ENCODE measurements at regions not wholly inside any gene's neighbourhood (a gene's known extent, or its start where the extent isn't known, plus 50 kb on each side); places are given as distances from the start of the nearest gene placed in this dataset.

DNA sequence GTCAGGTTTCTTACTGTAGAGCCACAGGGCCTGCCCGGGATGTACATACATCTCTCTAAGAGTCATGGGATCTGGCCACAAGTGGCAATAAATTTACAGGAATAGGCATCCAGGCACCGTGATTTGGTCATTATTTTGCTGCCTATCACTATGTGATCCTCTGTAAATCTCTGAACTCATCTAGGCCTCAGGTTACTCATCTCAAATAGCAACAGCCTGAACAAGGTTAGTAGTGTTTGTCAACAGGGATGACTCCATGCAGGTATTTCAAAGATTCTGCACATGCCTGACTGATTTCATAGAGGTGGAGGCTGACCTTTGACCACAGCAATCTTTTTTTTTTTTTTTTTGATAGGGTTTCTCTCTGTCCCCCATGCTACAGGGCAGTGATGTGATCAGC is 88.8 kb upstream of the TBL1XR1 start:
- CTCF ChIA-PET, result interaction anchor here (0.9 kb wide), 1 partner anchor 62 kb away, joined by 3 read pairs; no protein-coding TSS in a partner anchor
- no peak for DNase-seq
- Mint-ChIP-seq H3K36me3 (peaks cover 4% of the 10 kb centered on the region), H3K9me3 (peaks cover 8% of the 10 kb centered on the region), H3K4me3 (no peak overlapping the region), H3K27ac (no peak overlapping the region), H3K4me1 (peaks cover 23% of the 10 kb centered on the region), H3K27me3 (no peaks in the 10 kb centered on the region)

DNA sequence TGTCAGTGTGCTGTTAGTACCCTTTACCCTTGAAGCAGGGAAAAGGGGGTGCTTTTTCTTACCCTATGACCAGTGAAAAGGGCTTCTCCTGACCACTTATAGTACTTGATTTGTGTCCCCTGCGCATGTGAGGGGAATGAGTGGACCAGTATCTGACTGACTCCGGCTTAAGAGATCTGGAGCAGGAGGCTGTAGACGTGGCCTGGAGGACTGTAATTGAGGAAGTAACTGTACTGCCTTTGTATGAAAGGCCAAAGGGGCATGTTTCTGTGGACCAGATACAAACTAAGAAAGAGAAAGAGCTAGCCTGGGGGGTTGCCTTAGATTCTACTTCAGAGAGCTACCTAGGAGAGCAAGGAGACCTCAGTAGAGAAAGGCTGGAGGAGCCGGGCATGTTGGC is 89.9 kb upstream of the TBL1XR1 start:
- H3K4me3 Mint-ChIP-seq, result no peak overlapping the region
- no peaks in the 10 kb centered on the region for H3K9me3 Mint-ChIP-seq
- no peak for DNase-seq
- H3K36me3 Mint-ChIP-seq, result no peaks in the 10 kb centered on the region
- H3K27ac Mint-ChIP-seq, result no peak overlapping the region
- CTCF ChIA-PET, result no interaction called here
- peaks cover 11% of the 10 kb centered on the region for H3K4me1 Mint-ChIP-seq
- H3K27me3 Mint-ChIP-seq, result no peaks in the 10 kb centered on the region

DNA sequence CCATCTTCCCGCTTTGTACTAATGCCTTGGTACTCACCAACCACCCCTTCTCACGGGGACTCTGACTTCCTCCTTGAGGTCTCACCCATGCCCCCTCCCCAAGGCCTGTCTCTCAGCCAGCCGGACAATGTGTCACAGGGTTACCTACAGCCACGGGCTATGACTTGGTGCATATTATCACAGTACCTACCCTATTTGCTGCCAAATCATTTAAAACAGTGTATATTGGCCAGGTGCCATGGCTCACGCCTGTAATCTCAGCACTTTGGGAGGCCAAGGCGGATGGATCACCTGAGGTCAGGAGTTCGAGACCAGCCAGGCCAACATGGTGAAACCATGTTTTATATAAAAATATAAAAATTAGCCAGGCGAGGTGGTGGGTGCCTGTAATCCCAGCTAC is 93.4 kb upstream of the TBL1XR1 start:
- Mint-ChIP-seq H3K27ac (no peak overlapping the region), H3K9me3 (no peaks in the 10 kb centered on the region), H3K27me3 (no peaks in the 10 kb centered on the region), H3K4me1 (no peaks in the 10 kb centered on the region), H3K4me3 (no peak overlapping the region), H3K36me3 (no peaks in the 10 kb centered on the region)
- CTCF ChIA-PET, result no interaction called here
- no peak for DNase-seq

DNA sequence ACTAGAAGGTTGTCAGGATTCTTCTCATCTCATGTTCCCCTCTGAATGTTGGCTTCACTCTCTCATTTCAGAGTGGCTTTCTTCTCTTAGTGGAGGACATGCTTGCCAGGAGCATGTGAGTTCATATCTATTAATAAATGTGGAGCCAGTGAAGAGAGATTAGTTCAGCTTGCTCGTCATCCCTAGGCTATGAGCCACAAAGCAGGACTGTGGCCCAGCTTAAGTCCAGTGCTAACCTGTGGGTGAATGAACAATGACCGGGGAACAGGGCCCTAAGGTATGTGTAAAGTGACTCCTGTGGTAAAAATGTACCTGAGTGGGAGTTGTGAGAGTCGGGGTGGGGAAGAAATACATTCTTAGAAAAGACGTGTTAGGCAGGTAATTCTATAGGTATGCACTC is 96.9 kb upstream of the TBL1XR1 start:
- CTCF ChIA-PET, result no interaction called here
- no peak overlapping the region for H3K4me3 Mint-ChIP-seq
- DNase-seq, result no peak

DNA sequence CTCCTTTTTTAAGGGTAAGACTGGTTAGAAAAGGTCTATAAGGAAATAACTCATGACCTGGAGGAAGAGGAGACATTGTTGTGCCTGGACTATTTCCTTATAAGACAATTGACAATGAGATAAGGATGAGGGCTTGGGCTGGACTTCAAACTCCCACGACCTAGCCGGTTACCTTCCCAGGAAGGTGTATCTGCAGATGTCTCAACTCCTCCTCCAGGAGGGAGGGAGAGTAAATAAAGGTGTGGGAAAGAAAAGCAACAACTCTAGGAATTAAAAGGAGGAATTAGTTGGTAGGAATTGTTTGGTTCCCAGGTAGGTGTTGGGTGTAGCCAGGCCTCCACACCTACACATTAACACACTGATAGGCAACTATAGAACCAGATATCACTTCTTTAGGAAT is 97.8 kb upstream of the TBL1XR1 start:
- Mint-ChIP-seq H3K27ac (no peak overlapping the region), H3K36me3 (no peaks in the 10 kb centered on the region), H3K9me3 (no peaks in the 10 kb centered on the region), H3K4me1 (no peaks in the 10 kb centered on the region), H3K27me3 (no peaks in the 10 kb centered on the region), H3K4me3 (no peak overlapping the region)
- CTCF ChIA-PET, result no interaction called here
- no peak for DNase-seq

More for the DNA sequence above, 96.9 kb upstream of the TBL1XR1 start:
- Mint-ChIP-seq H3K9me3 (no peaks in the 10 kb centered on the region), H3K36me3 (no peaks in the 10 kb centered on the region), H3K4me1 (no peaks in the 10 kb centered on the region), H3K27me3 (no peaks in the 10 kb centered on the region), H3K27ac (no peak overlapping the region)

DNA sequence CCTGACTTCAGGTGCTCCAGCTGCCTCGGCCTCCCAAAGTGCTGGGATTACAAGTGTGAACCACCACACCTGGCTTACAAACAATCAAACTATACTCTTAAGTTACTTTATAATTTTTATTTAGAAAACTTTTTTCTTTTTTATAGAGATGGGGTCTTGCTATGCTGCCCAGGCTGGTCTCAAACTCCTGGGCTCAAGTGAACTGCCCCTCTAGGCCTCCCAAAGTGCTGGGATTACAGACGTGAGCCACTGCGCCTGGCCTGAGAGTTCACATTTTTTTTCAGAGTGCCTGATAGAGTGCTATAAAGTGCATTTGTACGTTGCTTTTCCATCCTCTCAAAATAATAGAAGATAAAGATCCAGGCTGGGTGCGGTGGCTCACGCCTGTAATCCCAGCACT is 102.0 kb upstream of the TBL1XR1 start:
- CTCF ChIA-PET, result no interaction called here
- no peaks in the 10 kb centered on the region for H3K9me3 Mint-ChIP-seq
- H3K4me1 Mint-ChIP-seq, result no peaks in the 10 kb centered on the region
- no peaks in the 10 kb centered on the region for H3K36me3 Mint-ChIP-seq
- no peak overlapping the region for H3K27ac Mint-ChIP-seq
- no peaks in the 10 kb centered on the region for H3K27me3 Mint-ChIP-seq
- H3K4me3 Mint-ChIP-seq, result no peak overlapping the region
- no peak for DNase-seq

DNA sequence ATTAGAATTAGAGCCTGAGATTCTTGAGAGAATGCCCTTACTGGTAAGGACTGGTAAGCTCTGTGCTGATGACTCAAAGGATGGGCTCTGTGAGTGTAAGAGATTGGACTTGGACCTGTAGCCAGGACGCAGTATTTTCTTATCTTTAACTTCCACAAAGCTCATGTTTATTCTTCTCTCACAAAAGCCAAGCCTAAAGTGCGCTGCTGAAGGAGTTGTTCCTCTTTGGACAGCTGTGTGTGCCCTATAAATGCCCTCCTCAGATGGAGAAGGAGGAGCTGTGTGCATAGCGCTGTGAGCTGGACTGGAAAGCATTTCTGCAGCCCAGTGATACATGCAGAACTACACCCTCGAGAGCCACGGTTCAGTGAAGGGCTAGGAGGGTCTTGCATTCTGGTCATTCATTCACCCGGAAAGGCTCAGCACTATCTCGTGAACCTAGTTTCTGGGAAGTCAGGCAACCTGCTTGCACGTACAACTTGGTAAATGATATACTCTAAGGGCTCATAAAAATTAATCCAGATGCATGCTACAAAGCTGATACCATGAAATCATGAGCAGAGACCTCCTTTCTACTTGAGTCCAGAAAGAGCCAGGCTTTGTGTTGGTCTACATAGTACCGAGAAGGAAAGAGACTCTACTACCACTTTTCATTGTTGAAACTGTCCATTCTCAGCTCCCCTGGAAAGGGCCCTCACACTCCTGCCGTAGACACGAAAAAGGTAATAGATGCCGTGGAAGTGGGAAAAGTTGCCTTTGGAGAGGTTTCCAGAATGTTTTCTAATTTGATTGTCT is 103.0 kb upstream of the TBL1XR1 start:
- Mint-ChIP-seq H3K9me3 (no peaks in the 10 kb centered on the region), H3K4me1 (peaks cover under 1% of the 10 kb centered on the region), H3K27me3 (no peaks in the 10 kb centered on the region), H3K27ac (no peak overlapping the region), H3K4me3 (no peak overlapping the region), H3K36me3 (no peaks in the 10 kb centered on the region)
- CTCF ChIA-PET, result no interaction called here
- DNase-seq, result no peak

DNA sequence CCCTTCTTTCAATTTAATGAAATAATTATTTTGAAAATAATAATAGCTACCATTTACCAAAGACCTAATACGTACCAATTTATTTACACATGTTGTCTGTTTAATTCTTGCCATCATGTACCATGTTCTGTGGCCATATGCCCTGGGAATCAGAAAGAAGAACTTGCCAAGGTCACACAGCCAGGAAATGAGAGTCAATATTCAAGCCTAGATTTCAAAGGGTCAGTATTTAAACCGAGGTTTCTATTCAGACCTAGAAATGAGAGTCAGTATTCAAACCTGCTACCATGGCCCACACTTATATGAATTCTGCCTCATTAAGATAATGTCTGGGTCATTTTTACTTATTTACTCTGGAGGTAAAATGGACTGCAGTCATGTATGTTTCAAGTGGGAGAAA is 103.6 kb upstream of the TBL1XR1 start:
- Mint-ChIP-seq H3K27me3 (no peaks in the 10 kb centered on the region), H3K36me3 (no peaks in the 10 kb centered on the region), H3K4me3 (no peak overlapping the region), H3K27ac (no peak overlapping the region), H3K4me1 (peaks cover 2% of the 10 kb centered on the region), H3K9me3 (no peaks in the 10 kb centered on the region)
- CTCF ChIA-PET, result no interaction called here
- no peak for DNase-seq

DNA sequence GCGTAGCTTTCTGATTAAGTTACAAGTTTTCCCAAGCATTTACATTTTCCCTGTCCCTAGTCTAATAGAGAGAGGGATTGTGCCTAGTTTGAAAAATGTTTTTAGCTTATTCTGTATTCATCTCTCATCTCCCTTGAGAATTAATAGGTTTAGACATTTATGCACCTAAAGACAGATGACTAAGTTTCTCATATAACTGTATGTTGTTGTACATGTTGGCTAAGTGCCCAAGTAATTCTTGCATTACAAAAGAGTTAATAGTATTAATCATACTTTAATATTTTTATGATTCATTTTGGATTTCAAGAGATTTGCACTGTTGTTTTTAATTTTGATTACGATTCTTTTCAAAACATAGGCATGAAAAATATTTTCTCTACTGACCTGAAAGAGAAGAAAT is 109.0 kb upstream of the TBL1XR1 start:
- Mint-ChIP-seq H3K9me3 (peaks cover 4% of the 10 kb centered on the region), H3K4me3 (no peak overlapping the region), H3K36me3 (peaks cover 1% of the 10 kb centered on the region), H3K27me3 (no peaks in the 10 kb centered on the region), H3K4me1 (peaks cover 2% of the 10 kb centered on the region), H3K27ac (no peak overlapping the region)
- CTCF ChIA-PET, result no interaction called here
- no peak for DNase-seq

DNA sequence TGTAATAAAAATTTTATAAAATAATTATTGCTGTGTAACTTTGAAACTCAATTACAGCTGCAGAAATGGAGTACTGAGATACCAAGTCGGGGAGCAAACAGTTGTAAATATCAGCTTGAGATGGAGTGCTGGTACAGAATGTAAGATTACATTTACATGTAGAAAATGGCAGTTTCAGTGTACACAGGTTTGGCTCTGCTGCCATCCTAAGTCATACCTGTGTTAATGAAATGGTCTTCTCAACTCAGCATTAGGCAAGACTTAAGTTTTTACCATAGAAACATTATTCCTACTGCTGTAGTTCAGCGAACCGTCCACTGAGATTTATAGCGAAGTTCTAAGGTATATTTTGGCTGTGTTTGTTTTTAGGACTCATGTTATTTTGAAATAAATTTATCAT is 110.1 kb upstream of the TBL1XR1 start:
- CTCF ChIA-PET, result no interaction called here
- H3K27me3 Mint-ChIP-seq, result no peaks in the 10 kb centered on the region

DNA sequence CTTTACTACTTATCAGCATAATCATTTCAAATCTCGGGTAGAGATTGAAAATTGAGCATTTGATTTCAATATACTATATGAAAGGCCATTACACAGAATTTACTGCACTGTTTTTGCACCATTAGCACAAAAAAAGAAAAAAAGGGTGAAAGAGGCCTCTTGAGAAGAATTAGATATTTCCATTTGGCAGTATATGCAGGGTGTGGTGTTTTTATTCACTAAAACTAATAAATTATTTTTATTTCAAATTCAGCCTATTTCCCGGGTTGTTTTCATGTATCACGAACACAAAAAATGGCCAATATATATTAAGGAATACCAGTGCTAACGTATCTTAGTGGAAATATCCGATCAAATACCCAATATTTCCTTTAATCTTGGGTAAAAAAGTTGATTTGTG is 110.5 kb upstream of the TBL1XR1 start:
- no peak overlapping the region for H3K4me3 Mint-ChIP-seq
- H3K9me3 Mint-ChIP-seq, result peaks cover 10% of the 10 kb centered on the region
- H3K27me3 Mint-ChIP-seq, result no peaks in the 10 kb centered on the region
- H3K36me3 Mint-ChIP-seq, result peaks cover 4% of the 10 kb centered on the region
- DNase-seq, result no peak
- CTCF ChIA-PET, result no interaction called here
- H3K4me1 Mint-ChIP-seq, result peaks cover 2% of the 10 kb centered on the region
- no peak overlapping the region for H3K27ac Mint-ChIP-seq

More for the DNA sequence above, 110.1 kb upstream of the TBL1XR1 start:
- no peak for DNase-seq
- H3K27ac Mint-ChIP-seq, result no peak overlapping the region
- H3K4me1 Mint-ChIP-seq, result peaks cover 2% of the 10 kb centered on the region
- H3K9me3 Mint-ChIP-seq, result peaks cover 8% of the 10 kb centered on the region
- H3K36me3 Mint-ChIP-seq, result peaks cover 1% of the 10 kb centered on the region
- H3K4me3 Mint-ChIP-seq, result no peak overlapping the region

DNA sequence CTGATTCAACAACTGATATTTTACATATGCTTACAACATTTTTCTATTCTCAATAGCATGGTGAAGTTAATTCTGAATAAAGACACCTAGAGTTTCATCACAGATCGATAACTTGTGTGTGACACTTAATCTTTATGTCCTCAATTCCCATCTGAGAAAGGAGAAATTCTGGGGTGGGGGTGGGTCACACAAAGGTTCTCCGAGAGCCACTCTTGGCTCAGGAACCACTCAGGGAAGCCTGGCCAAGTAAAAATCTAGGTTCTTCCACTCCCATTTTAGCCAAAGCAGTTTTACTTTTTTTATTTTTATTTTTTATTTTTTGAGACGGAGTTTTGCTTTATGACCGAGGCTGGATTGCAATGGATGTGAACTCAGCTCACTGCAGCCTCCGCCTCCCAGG is 111.0 kb upstream of the TBL1XR1 start:
- Mint-ChIP-seq H3K27ac (no peak overlapping the region), H3K9me3 (peaks cover 10% of the 10 kb centered on the region), H3K27me3 (no peaks in the 10 kb centered on the region), H3K36me3 (peaks cover 4% of the 10 kb centered on the region), H3K4me1 (peaks cover 2% of the 10 kb centered on the region), H3K4me3 (no peak overlapping the region)
- CTCF ChIA-PET, result no interaction called here
- DNase-seq, result no peak

DNA sequence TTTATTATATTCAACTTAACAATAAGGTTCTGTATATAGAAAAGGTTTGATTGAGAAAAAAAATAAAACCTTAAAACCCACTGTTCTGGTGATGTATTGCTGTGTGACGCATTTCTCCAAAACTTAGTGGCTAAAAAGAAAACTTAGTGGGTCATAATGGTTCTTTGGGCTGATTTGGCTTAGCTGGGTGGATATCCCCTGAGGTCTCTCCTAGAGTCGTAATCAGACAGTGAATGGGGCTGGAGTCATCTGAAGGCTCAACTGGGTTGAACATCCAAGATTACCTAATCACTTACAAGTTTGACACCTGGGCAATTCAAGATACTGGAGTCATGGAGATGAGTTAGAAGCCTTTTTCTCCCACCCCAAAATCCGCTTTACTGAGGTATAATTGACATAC is 111.6 kb upstream of the TBL1XR1 start:
- no peak overlapping the region for H3K27ac Mint-ChIP-seq

DNA sequence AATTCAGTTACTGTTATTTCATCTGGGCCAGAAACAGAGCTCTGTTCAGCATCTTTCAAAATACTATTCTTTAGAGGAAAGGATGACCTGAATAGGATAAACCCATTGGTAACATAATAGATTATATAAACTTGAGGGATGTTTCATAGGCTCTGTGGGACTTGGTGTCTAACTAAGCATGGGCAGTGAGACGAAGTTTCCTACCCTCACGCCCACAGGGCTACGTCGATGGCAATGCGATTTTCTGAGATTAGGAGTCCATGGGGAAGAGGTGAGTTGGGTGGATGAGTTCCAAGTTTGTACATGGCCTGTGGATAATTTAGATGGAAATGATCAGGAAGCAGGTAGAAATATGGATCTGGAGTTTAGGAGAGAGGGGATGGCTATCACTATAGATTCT is 115.2 kb upstream of the TBL1XR1 start:
- H3K4me1 Mint-ChIP-seq, result peaks cover 4% of the 10 kb centered on the region
- peak overlapping the region; percentile 21 for H3K27ac Mint-ChIP-seq
- H3K4me3 Mint-ChIP-seq, result no peak overlapping the region
- peaks cover 12% of the 10 kb centered on the region for H3K9me3 Mint-ChIP-seq
- no peak for DNase-seq
- H3K36me3 Mint-ChIP-seq, result peaks cover 4% of the 10 kb centered on the region
- no peaks in the 10 kb centered on the region for H3K27me3 Mint-ChIP-seq
- CTCF ChIA-PET, result no interaction called here

More for the DNA sequence above, 111.6 kb upstream of the TBL1XR1 start:
- CTCF ChIA-PET, result no interaction called here
- Mint-ChIP-seq H3K9me3 (peaks cover 12% of the 10 kb centered on the region), H3K4me3 (no peak overlapping the region), H3K4me1 (peaks cover 2% of the 10 kb centered on the region), H3K36me3 (peaks cover 4% of the 10 kb centered on the region), H3K27me3 (no peaks in the 10 kb centered on the region)
- no peak for DNase-seq

DNA sequence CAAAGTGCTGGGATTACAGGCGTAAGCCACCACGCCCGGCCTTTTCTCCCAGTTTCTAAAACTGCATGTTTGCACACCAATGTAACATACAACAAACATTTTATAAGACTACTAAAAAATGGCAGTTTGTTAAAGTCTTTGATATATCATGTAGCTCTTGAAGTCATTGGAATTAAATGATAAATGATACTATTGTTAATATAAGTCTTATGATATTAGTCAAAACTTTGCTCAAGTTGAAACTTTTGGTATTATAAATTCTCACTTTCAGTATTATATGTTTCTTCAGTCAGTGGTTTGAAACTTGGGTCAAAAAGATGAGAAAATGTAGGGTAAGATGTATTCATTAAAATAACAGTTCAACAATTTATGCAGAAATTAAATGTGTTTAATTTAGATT is 117.6 kb upstream of the TBL1XR1 start:
- Mint-ChIP-seq H3K27ac (no peak overlapping the region), H3K27me3 (no peaks in the 10 kb centered on the region), H3K36me3 (peaks cover 10% of the 10 kb centered on the region), H3K9me3 (peaks cover 19% of the 10 kb centered on the region), H3K4me3 (no peak overlapping the region), H3K4me1 (peaks cover 19% of the 10 kb centered on the region)
- CTCF ChIA-PET, result no interaction called here
- DNase-seq, result no peak

DNA sequence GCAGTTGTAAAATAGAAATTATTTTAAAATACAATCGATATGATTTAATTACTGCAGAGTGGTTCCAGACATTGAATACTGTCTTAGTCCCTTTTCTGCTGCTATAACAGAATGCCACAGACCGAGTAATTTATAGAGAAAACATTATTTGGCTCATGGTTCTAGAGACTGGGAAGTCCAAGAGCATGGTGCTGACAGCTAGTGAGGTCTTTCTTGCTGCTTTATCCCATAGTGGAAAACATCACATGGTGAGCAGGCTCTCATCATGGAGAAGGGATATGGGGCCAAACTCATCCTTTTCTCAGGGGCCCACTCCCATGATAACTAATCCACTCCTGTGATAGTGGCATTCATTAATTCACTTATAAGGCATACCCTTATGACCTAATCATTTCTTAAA is 120.0 kb upstream of the TBL1XR1 start:
- H3K4me1 Mint-ChIP-seq, result peaks cover 37% of the 10 kb centered on the region
- no peaks in the 10 kb centered on the region for H3K27me3 Mint-ChIP-seq
- H3K9me3 Mint-ChIP-seq, result peaks cover 12% of the 10 kb centered on the region
- no peak overlapping the region for H3K4me3 Mint-ChIP-seq
- H3K36me3 Mint-ChIP-seq, result peaks cover 9% of the 10 kb centered on the region
- DNase-seq, result no peak
- no peak overlapping the region for H3K27ac Mint-ChIP-seq
- CTCF ChIA-PET, result no interaction called here
